ENCODE measurements at regions not wholly inside any gene's neighbourhood (a gene's known extent, or its start where the extent isn't known, plus 50 kb on each side); places are given as distances from the start of the nearest gene placed in this dataset.

- no peak overlapping the region for H3K27ac Mint-ChIP-seq
- no peak for DNase-seq
- H3K27me3 Mint-ChIP-seq, result peaks cover 56% of the 10 kb centered on the region
- no peak overlapping the region for H3K4me3 Mint-ChIP-seq
- no peaks in the 10 kb centered on the region for H3K36me3 Mint-ChIP-seq
- CTCF ChIA-PET, result interaction anchor here (1.2 kb wide), 1 partner anchor 314 kb away, joined by 3 read pairs; no protein-coding TSS in a partner anchor
- ATAC-seq, result no peak
- peaks cover 1% of the 10 kb centered on the region for H3K4me1 Mint-ChIP-seq
- no peaks in the 10 kb centered on the region for H3K9me3 Mint-ChIP-seq (ENCODE audit: low read depth)
Observed at GRCh38 chr9:89911721-89912604, 307.2 kb downstream of the GADD45G start.

GRCh38 chr9:89912605-89912953, 307.8 kb downstream of the GADD45G start:
- no peaks in the 10 kb centered on the region for H3K9me3 Mint-ChIP-seq (ENCODE audit: low read depth)
- no peak overlapping the region for H3K27ac Mint-ChIP-seq
- peaks cover 1% of the 10 kb centered on the region for H3K4me1 Mint-ChIP-seq
- no peaks in the 10 kb centered on the region for H3K36me3 Mint-ChIP-seq
- no peak overlapping the region for H3K4me3 Mint-ChIP-seq
- peaks cover 55% of the 10 kb centered on the region for H3K27me3 Mint-ChIP-seq
- CTCF ChIA-PET, result no interaction called here
- ATAC-seq (no peak), DNase-seq (no peak)

- Mint-ChIP-seq H3K27ac (no peak overlapping the region), H3K36me3 (no peaks in the 10 kb centered on the region), H3K4me1 (peaks cover 5% of the 10 kb centered on the region), H3K9me3 (ENCODE audit: low read depth) (no peaks in the 10 kb centered on the region), H3K4me3 (no peak overlapping the region), H3K27me3 (peaks cover 51% of the 10 kb centered on the region)
- CTCF ChIA-PET, result interaction anchor here (1.3 to 6.8 kb wide), 4 partner anchors 10 to 321 kb away, joined by 3 to 50 read pairs (median 10); partner anchors contain the start of gene GADD45G
- no peak for ATAC-seq
- DNase-seq, result no peak
Observed at GRCh38 chr9:89915187-89915586, 310.4 kb downstream of the GADD45G start.

- DNase-seq (no peak), ATAC-seq (no peak)
- Mint-ChIP-seq H3K27ac (no peak overlapping the region), H3K27me3 (peaks cover 43% of the 10 kb centered on the region), H3K4me1 (peaks cover 5% of the 10 kb centered on the region), H3K4me3 (no peak overlapping the region), H3K36me3 (no peaks in the 10 kb centered on the region), H3K9me3 (ENCODE audit: low read depth) (no peaks in the 10 kb centered on the region)
- CTCF ChIA-PET, result interaction anchor here (1.2 to 6.8 kb wide), 6 partner anchors 9 to 322 kb away, joined by 3 to 50 read pairs (median 5); partner anchors contain the start of gene GADD45G
Observed at GRCh38 chr9:89916001-89916597, 311.3 kb downstream of the GADD45G start.

- no peak for ATAC-seq
- H3K4me1 Mint-ChIP-seq, result peaks cover 5% of the 10 kb centered on the region
- no peaks in the 10 kb centered on the region for H3K36me3 Mint-ChIP-seq
- H3K27me3 Mint-ChIP-seq, result peaks cover 31% of the 10 kb centered on the region
- no peak for DNase-seq
- H3K27ac Mint-ChIP-seq, result no peak overlapping the region
- no peaks in the 10 kb centered on the region for H3K9me3 Mint-ChIP-seq (ENCODE audit: low read depth)
- CTCF ChIA-PET, result interaction anchor here (1.5 to 6.8 kb wide), 3 partner anchors 314 to 325 kb away, joined by 3 to 50 read pairs (median 14); partner anchors contain the start of gene GADD45G
- no peak overlapping the region for H3K4me3 Mint-ChIP-seq
Observed at GRCh38 chr9:89917861-89918260, 313.0 kb downstream of the GADD45G start.

- DNase-seq (peak; percentile 68), ATAC-seq (peak; percentile 92)
- Mint-ChIP-seq H3K9me3 (ENCODE audit: low read depth) (no peaks in the 10 kb centered on the region), H3K4me1 (peaks cover 9% of the 10 kb centered on the region), H3K4me3 (no peak overlapping the region), H3K27ac (no peak overlapping the region), H3K36me3 (no peaks in the 10 kb centered on the region), H3K27me3 (peaks cover 36% of the 10 kb centered on the region)
- CTCF ChIA-PET, result interaction anchor here (1.0 to 6.8 kb wide), 4 partner anchors 43 to 323 kb away, joined by 3 to 50 read pairs (median 8); partner anchors contain the start of gene GADD45G
Observed at GRCh38 chr9:89919171-89919681, 314.4 kb downstream of the GADD45G start.

- no peaks in the 10 kb centered on the region for H3K9me3 Mint-ChIP-seq (ENCODE audit: low read depth)
- H3K4me3 Mint-ChIP-seq, result no peak overlapping the region
- peaks cover 11% of the 10 kb centered on the region for H3K4me1 Mint-ChIP-seq
- no peak overlapping the region for H3K27ac Mint-ChIP-seq
- DNase-seq (no peak), ATAC-seq (no peak)
- CTCF ChIA-PET, result interaction anchor here (1.2 to 6.8 kb wide), 4 partner anchors 182 to 324 kb away, joined by 3 to 50 read pairs (median 8); partner anchors contain the start of gene GADD45G
- H3K27me3 Mint-ChIP-seq, result peaks cover 41% of the 10 kb centered on the region
- H3K36me3 Mint-ChIP-seq, result no peaks in the 10 kb centered on the region
Observed at GRCh38 chr9:89920131-89920530, 315.3 kb downstream of the GADD45G start.

- CTCF ChIA-PET, result interaction anchor here (1.2 to 6.8 kb wide), 3 partner anchors 181 to 323 kb away, joined by 3 to 50 read pairs (median 14); partner anchors contain the start of gene GADD45G
- ATAC-seq (no peak), DNase-seq (peak; percentile 26)
- Mint-ChIP-seq H3K27ac (no peak overlapping the region), H3K9me3 (ENCODE audit: low read depth) (no peaks in the 10 kb centered on the region), H3K36me3 (no peaks in the 10 kb centered on the region), H3K27me3 (peaks cover 43% of the 10 kb centered on the region), H3K4me3 (no peak overlapping the region), H3K4me1 (peaks cover 11% of the 10 kb centered on the region)
Observed at GRCh38 chr9:89920951-89921350, 316.1 kb downstream of the GADD45G start.

- no peaks in the 10 kb centered on the region for H3K9me3 Mint-ChIP-seq (ENCODE audit: low read depth)
- H3K4me3 Mint-ChIP-seq, result no peak overlapping the region
- DNase-seq, result peak; percentile 38
- CTCF ChIA-PET, result no interaction called here
- peaks cover 11% of the 10 kb centered on the region for H3K4me1 Mint-ChIP-seq
- no peak for ATAC-seq
- no peak overlapping the region for H3K27ac Mint-ChIP-seq
- no peaks in the 10 kb centered on the region for H3K36me3 Mint-ChIP-seq
- peaks cover 41% of the 10 kb centered on the region for H3K27me3 Mint-ChIP-seq
Observed at GRCh38 chr9:89922099-89922498, 317.3 kb downstream of the GADD45G start.

GRCh38 chr9:89923174-89923573, 318.4 kb downstream of the GADD45G start:
- peaks cover 43% of the 10 kb centered on the region for H3K27me3 Mint-ChIP-seq
- ATAC-seq, result no peak
- H3K4me3 Mint-ChIP-seq, result no peak overlapping the region
- no peaks in the 10 kb centered on the region for H3K36me3 Mint-ChIP-seq
- peaks cover 11% of the 10 kb centered on the region for H3K4me1 Mint-ChIP-seq
- H3K27ac Mint-ChIP-seq, result no peak overlapping the region
- H3K9me3 Mint-ChIP-seq (ENCODE audit: low read depth), result no peaks in the 10 kb centered on the region
- DNase-seq, result peak; percentile 21
- CTCF ChIA-PET, result interaction anchor here (1.1 to 4.5 kb wide), 9 partner anchors 12 to 329 kb away, joined by 3 to 40 read pairs (median 4); partner anchors contain the start of gene GADD45G

- H3K36me3 Mint-ChIP-seq, result no peaks in the 10 kb centered on the region
- no peak overlapping the region for H3K27ac Mint-ChIP-seq
- CTCF ChIA-PET, result interaction anchor here (0.7 to 4.5 kb wide), 15 partner anchors 9 to 330 kb away, joined by 3 to 40 read pairs (median 3); partner anchors contain the start of gene GADD45G
- DNase-seq (peak; percentile 46), ATAC-seq (peak; percentile 32)
- no peak overlapping the region for H3K4me3 Mint-ChIP-seq
- no peaks in the 10 kb centered on the region for H3K9me3 Mint-ChIP-seq (ENCODE audit: low read depth)
- peaks cover 11% of the 10 kb centered on the region for H3K4me1 Mint-ChIP-seq
- H3K27me3 Mint-ChIP-seq, result peaks cover 45% of the 10 kb centered on the region
Observed at GRCh38 chr9:89923961-89924504, 319.2 kb downstream of the GADD45G start.

GRCh38 chr9:89924611-89925010, 319.8 kb downstream of the GADD45G start:
- Mint-ChIP-seq H3K4me3 (no peak overlapping the region), H3K27ac (no peak overlapping the region)

GRCh38 chr9:89926167-89926566, 321.4 kb downstream of the GADD45G start:
- Mint-ChIP-seq H3K27me3 (peaks cover 35% of the 10 kb centered on the region), H3K4me1 (peaks cover 9% of the 10 kb centered on the region), H3K36me3 (no peaks in the 10 kb centered on the region), H3K27ac (no peak overlapping the region), H3K4me3 (no peak overlapping the region), H3K9me3 (ENCODE audit: low read depth) (no peaks in the 10 kb centered on the region)
- CTCF ChIA-PET, result interaction anchor here (3.3 to 4.5 kb wide), 2 partner anchors 175 to 322 kb away, joined by 17 to 40 read pairs; partner anchors contain the start of gene GADD45G
- no peak for DNase-seq
- ATAC-seq, result no peak

More at GRCh38 chr9:89924611-89925010, 319.8 kb downstream of the GADD45G start:
- DNase-seq (peak; percentile 34), ATAC-seq (no peak)
- peaks cover 41% of the 10 kb centered on the region for H3K27me3 Mint-ChIP-seq
- H3K36me3 Mint-ChIP-seq, result no peaks in the 10 kb centered on the region
- H3K9me3 Mint-ChIP-seq (ENCODE audit: low read depth), result no peaks in the 10 kb centered on the region
- H3K4me1 Mint-ChIP-seq, result peaks cover 6% of the 10 kb centered on the region
- CTCF ChIA-PET, result interaction anchor here (0.7 to 4.5 kb wide), 12 partner anchors 9 to 331 kb away, joined by 3 to 40 read pairs (median 4); partner anchors contain the start of gene GADD45G
